ENCODE measurements at regions not wholly inside any gene's neighbourhood (a gene's known extent, or its start where the extent isn't known, plus 50 kb on each side); places are given as distances from the start of the nearest gene placed in this dataset.
"Not testable (repeated sequence)": the region's sequence is repeated elsewhere in the genome, so short reads cannot be mapped to it uniquely, and the experiment has no call there.

GRCh38 chr17:71849783-71850768 lies 270.7 kb upstream of the SOX9 start:
- DNase-seq, result no peak

- no peak for DNase-seq
These were observed 270.0 kb upstream of the SOX9 start for GRCh38 chr17:71850812-71851211.

- DNase-seq, result peak; percentile 88
These were observed 265.8 kb upstream of the SOX9 start for GRCh38 chr17:71855010-71855409.

- DNase-seq, result no peak
These were observed 256.1 kb upstream of the SOX9 start for GRCh38 chr17:71864755-71865154.

- DNase-seq, result no peak
These were observed 254.7 kb upstream of the SOX9 start for GRCh38 chr17:71866095-71866494.

- no peak for DNase-seq
These were observed 251.5 kb upstream of the SOX9 start for GRCh38 chr17:71869293-71869692.

GRCh38 chr17:71869841-71870545 lies 250.8 kb upstream of the SOX9 start:
- DNase-seq, result no peak

GRCh38 chr17:71870546-71870862 lies 250.3 kb upstream of the SOX9 start:
- no peak for DNase-seq

GRCh38 chr17:71872843-71873485 lies 247.9 kb upstream of the SOX9 start:
- no peak for DNase-seq

- DNase-seq, result not testable (repeated sequence)
These were observed 246.0 kb upstream of the SOX9 start for GRCh38 chr17:71874773-71875172.

GRCh38 chr17:71878271-71878670 lies 242.5 kb upstream of the SOX9 start:
- no peak for DNase-seq

- no peak for DNase-seq
These were observed 241.8 kb upstream of the SOX9 start for GRCh38 chr17:71878998-71879397.

GRCh38 chr17:71881041-71881440 lies 239.8 kb upstream of the SOX9 start:
- DNase-seq, result no peak

GRCh38 chr17:71881581-71881980 lies 239.2 kb upstream of the SOX9 start:
- DNase-seq, result no peak

- no peak for DNase-seq
These were observed 237.6 kb upstream of the SOX9 start for GRCh38 chr17:71883258-71883657.

- no peak for DNase-seq
These were observed 237.0 kb upstream of the SOX9 start for GRCh38 chr17:71883845-71884244.

GRCh38 chr17:71885662-71886061 lies 235.2 kb upstream of the SOX9 start:
- no peak for DNase-seq

- DNase-seq, result no peak
These were observed 221.5 kb upstream of the SOX9 start for GRCh38 chr17:71899317-71899716.

- DNase-seq, result no peak
These were observed 220.1 kb upstream of the SOX9 start for GRCh38 chr17:71900621-71901229.

GRCh38 chr17:71902894-71903506 lies 217.8 kb upstream of the SOX9 start:
- DNase-seq, result no peak

GRCh38 chr17:71905376-71906031 lies 215.3 kb upstream of the SOX9 start:
- DNase-seq, result no peak

GRCh38 chr17:71909155-71909554 lies 211.7 kb upstream of the SOX9 start:
- no peak for DNase-seq
